ENCODE measurements at regions not wholly inside any gene's neighbourhood (a gene's known extent, or its start where the extent isn't known, plus 50 kb on each side); places are given as distances from the start of the nearest gene placed in this dataset.

GRCh38 chr3:118126751-118127150 lies 907.9 kb downstream of the IGSF11 start:
- no peak for TF ChIP-seq CTCF (IDR thresholded peaks at IDR 0.05 in 4 of 5, conservative IDR thresholded peaks at IDR 0.05 in 1 of 5)
- no peak for TF ChIP-seq POLR2A (IDR thresholded peaks at IDR 0.05)

Measured in gastrocnemius medialis (tissue), 4 donors.